ENCODE measurements at regions not wholly inside any gene's neighbourhood (a gene's known extent, or its start where the extent isn't known, plus 50 kb on each side); places are given as distances from the start of the nearest gene placed in this dataset.

- no peak for TF ChIP-seq CTCF (IDR thresholded peaks at IDR 0.05)
- no peak for TF ChIP-seq ZSCAN18 (CRISPR knock-in tag; IDR thresholded peaks at IDR 0.05)
- TF ChIP-seq, protein P1, sequence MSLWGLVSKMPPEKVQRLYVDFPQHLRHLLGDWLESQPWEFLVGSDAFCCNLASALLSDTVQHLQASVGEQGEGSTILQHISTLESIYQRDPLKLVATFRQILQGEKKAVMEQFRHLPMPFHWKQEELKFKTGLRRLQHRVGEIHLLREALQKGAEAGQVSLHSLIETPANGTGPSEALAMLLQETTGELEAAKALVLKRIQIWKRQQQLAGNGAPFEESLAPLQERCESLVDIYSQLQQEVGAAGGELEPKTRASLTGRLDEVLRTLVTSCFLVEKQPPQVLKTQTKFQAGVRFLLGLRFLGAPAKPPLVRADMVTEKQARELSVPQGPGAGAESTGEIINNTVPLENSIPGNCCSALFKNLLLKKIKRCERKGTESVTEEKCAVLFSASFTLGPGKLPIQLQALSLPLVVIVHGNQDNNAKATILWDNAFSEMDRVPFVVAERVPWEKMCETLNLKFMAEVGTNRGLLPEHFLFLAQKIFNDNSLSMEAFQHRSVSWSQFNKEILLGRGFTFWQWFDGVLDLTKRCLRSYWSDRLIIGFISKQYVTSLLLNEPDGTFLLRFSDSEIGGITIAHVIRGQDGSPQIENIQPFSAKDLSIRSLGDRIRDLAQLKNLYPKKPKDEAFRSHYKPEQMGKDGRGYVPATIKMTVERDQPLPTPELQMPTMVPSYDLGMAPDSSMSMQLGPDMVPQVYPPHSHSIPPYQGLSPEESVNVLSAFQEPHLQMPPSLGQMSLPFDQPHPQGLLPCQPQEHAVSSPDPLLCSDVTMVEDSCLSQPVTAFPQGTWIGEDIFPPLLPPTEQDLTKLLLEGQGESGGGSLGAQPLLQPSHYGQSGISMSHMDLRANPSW (CRISPR knock-in tag; conservative IDR thresholded peaks at IDR 0.05; ENCODE audit: low read depth), result no peak
- TF ChIP-seq NR3C1 (CRISPR knock-in tag; conservative IDR thresholded peaks at IDR 0.05; ENCODE audit: low read depth), result no peak
- no peak for TF ChIP-seq ATF3 (CRISPR knock-in tag; conservative IDR thresholded peaks at IDR 0.05)
- no peak for TF ChIP-seq HMGXB4 (CRISPR knock-in tag; IDR thresholded peaks at IDR 0.05)
- TF ChIP-seq, protein P2, sequence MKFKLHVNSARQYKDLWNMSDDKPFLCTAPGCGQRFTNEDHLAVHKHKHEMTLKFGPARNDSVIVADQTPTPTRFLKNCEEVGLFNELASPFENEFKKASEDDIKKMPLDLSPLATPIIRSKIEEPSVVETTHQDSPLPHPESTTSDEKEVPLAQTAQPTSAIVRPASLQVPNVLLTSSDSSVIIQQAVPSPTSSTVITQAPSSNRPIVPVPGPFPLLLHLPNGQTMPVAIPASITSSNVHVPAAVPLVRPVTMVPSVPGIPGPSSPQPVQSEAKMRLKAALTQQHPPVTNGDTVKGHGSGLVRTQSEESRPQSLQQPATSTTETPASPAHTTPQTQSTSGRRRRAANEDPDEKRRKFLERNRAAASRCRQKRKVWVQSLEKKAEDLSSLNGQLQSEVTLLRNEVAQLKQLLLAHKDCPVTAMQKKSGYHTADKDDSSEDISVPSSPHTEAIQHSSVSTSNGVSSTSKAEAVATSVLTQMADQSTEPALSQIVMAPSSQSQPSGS (CRISPR knock-in tag; IDR thresholded peaks at IDR 0.05; ENCODE audit: borderline replicate concordance, low read depth), result no peak
- TF ChIP-seq KAT7 (CRISPR knock-in tag; IDR thresholded peaks at IDR 0.05; ENCODE audit: borderline replicate concordance), result no peak
- no peak for TF ChIP-seq ELF4 (CRISPR knock-in tag; IDR thresholded peaks at IDR 0.05; ENCODE audit: low read depth)
- TF ChIP-seq ZNF121 (CRISPR knock-in tag; IDR thresholded peaks at IDR 0.05), result no peak
These were observed 127.3 kb upstream of the PIK3R1 start for GRCh38 chr5:68088302-68088701.

Measured in WTC11 (cell line).